Brain microvascular endothelial cell (primary cell): ENCODE measurements at regions not wholly inside any gene's neighbourhood (a gene's known extent, or its start where the extent isn't known, plus 50 kb on each side); places are given as distances from the start of the nearest gene placed in this dataset.

Source experiments
- DNase-seq: peaks from one replicate; pipeline ENCODE4 v3.0.0-alpha.2; 2020
- H3K27ac ChIP-seq: fragments of 250-450 bp; sonication (Bioruptor Pico); 2 replicates; pipeline ENCODE4 v1.5.1; 2020; ENCODE audit warnings: mild to moderate bottlenecking, moderate library complexity
- H3K27me3 ChIP-seq: fragments of 250-450 bp; sonication (Bioruptor Pico); replicated peaks from 2 replicates; pipeline ENCODE4 v1.5.1; 2020; ENCODE audit warnings: mild to moderate bottlenecking
- H3K36me3 ChIP-seq: fragments of 250-450 bp; sonication (Bioruptor Pico); replicated peaks from 2 replicates; pipeline ENCODE4 v1.5.1; 2020; ENCODE audit warnings: mild to moderate bottlenecking
- H3K4me3 ChIP-seq: 2 replicates; pipeline ENCODE4 v1.5.1; 2011; ENCODE audit warnings: low read depth, mild to moderate bottlenecking, control low read depth, low read length, moderate library complexity
- in situ Hi-C: cut with HindIII; loops from 2 replicates; pipeline ENCODE4 v1.10.0; 2017; ENCODE audit warnings: low sequenced_read_pairs, low pct_ligation_motif_present
- TF ChIP-seq, protein P1 (sequence below): IDR thresholded peaks from 2 replicates; pipeline ENCODE4 v1.5.1; 2011; ENCODE audit warnings: low read depth, mild to moderate bottlenecking, moderate library complexity, low read length, control low read depth, inconsistent platforms; ENCODE audit errors: missing control alignments

DNA sequence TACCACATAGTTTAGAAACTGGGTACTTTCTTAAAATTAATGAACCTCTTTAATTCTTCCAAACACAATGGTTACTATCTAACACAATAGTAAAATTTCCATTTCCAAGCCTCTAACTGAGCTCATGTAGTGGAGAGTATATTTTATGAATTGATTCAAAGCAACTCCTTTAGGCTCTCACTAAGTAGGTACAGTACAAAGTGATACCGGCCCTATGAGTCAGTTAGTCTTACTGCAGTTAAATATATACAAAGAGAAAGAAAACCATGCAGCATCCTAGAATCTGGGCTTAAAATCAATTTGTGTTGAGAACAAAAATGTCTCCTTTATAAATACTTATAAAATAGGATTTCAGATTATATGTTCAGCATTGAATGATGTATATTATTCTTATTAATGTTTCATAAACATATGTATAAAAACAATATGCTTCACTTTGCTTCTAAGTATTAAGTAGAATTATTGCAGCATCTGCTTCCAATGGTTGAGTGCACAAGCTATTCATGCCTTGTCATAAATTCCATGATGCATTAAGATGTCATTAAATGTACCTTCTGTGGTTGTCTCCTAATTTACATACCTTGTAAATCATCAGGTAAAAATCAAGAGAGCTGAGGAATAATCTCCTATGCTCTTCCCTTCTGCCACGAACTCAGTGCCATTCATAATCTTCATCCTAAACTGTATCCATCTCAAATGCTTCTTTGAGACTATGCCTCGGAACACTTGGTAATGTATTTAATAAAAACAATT, 1037.8 kb downstream of the STPG2 start:
- Histone ChIP-seq H3K36me3 (no peaks in the 10 kb centered on the region), H3K4me3 (no peak overlapping the region), H3K27me3 (no peaks in the 10 kb centered on the region), H3K27ac (no peak overlapping the region)
- in situ Hi-C loops = no loop called here
- no peak for DNase-seq
- TF ChIP-seq, protein P1, sequence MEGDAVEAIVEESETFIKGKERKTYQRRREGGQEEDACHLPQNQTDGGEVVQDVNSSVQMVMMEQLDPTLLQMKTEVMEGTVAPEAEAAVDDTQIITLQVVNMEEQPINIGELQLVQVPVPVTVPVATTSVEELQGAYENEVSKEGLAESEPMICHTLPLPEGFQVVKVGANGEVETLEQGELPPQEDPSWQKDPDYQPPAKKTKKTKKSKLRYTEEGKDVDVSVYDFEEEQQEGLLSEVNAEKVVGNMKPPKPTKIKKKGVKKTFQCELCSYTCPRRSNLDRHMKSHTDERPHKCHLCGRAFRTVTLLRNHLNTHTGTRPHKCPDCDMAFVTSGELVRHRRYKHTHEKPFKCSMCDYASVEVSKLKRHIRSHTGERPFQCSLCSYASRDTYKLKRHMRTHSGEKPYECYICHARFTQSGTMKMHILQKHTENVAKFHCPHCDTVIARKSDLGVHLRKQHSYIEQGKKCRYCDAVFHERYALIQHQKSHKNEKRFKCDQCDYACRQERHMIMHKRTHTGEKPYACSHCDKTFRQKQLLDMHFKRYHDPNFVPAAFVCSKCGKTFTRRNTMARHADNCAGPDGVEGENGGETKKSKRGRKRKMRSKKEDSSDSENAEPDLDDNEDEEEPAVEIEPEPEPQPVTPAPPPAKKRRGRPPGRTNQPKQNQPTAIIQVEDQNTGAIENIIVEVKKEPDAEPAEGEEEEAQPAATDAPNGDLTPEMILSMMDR = no peak

DNA sequence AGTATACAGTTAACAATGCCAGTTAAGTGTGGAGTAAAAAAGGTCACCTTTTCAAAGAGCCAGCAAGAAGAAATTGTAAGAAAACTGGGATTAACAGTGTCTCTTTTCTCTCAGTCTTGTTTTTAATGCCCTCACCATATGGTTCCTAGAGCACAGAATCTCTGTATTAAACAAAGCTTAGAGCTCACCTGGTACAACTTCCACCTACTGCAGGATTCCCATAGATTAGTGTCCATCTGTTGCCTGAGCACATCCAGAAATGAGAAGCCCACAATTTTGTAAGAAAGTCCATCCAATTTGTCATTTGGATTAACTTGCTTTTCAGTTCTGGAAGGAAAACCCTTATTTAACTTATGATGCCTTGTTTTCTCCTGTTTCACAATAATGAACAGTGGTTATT, 1037.1 kb downstream of the STPG2 start:
- no peaks in the 10 kb centered on the region for H3K36me3 ChIP-seq
- no peak for DNase-seq
- TF ChIP-seq, protein P1 = no peak
- H3K27me3 ChIP-seq = no peaks in the 10 kb centered on the region
- in situ Hi-C loops = no loop called here
- no peak overlapping the region for H3K4me3 ChIP-seq
- H3K27ac ChIP-seq = no peak overlapping the region

DNA sequence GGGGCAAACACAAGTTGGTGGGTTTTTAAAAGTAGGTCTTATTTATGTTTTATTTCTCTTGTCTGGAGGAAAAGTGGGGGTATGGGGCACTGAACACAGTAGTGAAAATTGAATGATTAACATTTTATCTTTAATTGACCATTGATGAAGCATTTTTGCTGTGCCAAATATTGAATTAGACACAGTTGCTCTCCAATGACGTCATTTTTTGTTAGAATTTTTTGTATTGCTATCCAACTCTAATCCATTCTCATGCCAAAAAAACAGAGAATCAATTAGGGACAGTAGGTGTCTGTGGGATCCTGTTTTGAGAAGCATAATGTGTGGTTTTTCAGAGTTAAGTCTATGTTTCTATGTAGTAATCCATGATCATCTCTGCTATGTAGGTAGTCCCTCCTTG, 1032.8 kb downstream of the STPG2 start:
- TF ChIP-seq, protein P1 = no peak
- H3K27ac ChIP-seq = no peak overlapping the region
- no peaks in the 10 kb centered on the region for H3K36me3 ChIP-seq
- no peak overlapping the region for H3K4me3 ChIP-seq
- DNase-seq = no peak
- H3K27me3 ChIP-seq = no peaks in the 10 kb centered on the region
- in situ Hi-C loops = no loop called here

DNA sequence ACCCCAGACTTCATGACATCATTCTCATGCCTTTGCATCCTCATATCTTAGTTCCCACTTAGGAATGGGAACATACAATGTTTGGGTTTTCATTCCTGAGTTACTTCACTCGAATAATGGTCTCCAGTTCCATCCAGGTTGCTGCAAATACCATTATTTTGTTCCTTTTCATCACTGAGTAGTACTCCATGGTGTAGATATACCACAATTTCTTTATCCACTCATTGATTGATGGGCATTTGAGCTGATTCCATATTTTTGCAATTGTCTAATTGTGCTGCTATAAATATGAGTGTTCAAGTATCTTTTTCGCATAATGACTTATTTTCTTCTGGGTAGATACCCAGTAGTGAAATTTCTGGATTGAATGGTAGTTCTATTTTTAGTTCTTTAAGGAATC, 1026.8 kb downstream of the STPG2 start:
- TF ChIP-seq, protein P1 = no peak
- Histone ChIP-seq H3K27me3 (no peaks in the 10 kb centered on the region), H3K27ac (no peak overlapping the region), H3K4me3 (no peak overlapping the region), H3K36me3 (no peaks in the 10 kb centered on the region)
- in situ Hi-C loops = no loop called here
- no peak for DNase-seq

DNA sequence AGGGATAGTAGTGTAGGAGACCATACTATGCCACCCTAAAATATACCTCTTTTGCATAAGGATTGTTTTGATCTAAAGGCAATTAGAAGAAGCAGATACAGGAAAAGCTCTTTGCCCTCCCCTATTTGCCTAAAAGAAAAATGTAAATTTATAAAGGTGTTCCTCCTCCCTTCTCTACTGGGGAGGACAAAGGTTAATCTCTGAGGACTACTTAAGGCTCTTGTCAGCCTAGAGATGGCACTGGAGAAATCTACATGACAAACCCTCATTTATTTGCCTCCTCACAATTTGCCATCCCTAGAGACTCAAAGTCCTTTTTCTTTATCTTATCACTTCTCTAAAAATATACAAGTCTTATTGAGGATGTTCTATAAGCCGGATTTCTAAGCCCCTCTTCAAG, 1021.8 kb downstream of the STPG2 start:
- no peak overlapping the region for H3K27ac ChIP-seq
- in situ Hi-C loops = no loop called here
- H3K4me3 ChIP-seq = no peak overlapping the region
- no peaks in the 10 kb centered on the region for H3K27me3 ChIP-seq
- no peaks in the 10 kb centered on the region for H3K36me3 ChIP-seq
- DNase-seq = no peak
- TF ChIP-seq, protein P1 = no peak

DNA sequence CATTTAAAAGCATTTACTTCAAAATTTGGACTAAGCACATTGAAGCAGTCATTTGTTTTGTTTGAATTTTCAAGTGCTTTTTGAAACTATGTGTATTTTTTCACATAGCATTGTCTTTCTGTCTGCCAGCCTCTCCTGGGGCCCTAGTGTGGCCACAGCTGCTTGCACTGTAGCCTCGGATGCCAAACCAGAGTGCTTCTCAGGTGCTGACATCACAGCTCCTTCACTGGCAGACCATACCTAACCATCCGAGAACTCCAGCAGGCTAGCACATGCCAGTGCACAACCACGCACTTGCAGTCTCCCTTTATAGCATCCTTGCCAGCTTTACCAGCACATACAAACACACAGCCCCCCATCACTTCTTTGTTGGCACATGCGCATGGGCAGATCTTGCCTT, 1019.7 kb downstream of the STPG2 start:
- in situ Hi-C loops = no loop called here

More for the DNA sequence above, 1019.7 kb downstream of the STPG2 start:
- TF ChIP-seq, protein P1 = no peak
- Histone ChIP-seq H3K27ac (no peak overlapping the region), H3K27me3 (no peaks in the 10 kb centered on the region), H3K4me3 (no peak overlapping the region), H3K36me3 (no peaks in the 10 kb centered on the region)
- DNase-seq = no peak
